KOPT-K1 (cell line): ENCODE measurements at regions not wholly inside any gene's neighbourhood (a gene's known extent, or its start where the extent isn't known, plus 50 kb on each side); places are given as distances from the start of the nearest gene placed in this dataset.
"Not testable (repeated sequence)": the region's sequence is repeated elsewhere in the genome, so short reads cannot be mapped to it uniquely, and the experiment has no call there.

Source experiments
- H3K27ac ChIP-seq: fragments of 200-600 bp; sonication (generic); 2 replicates; pipeline ENCODE4 v1.5.1; 2016; ENCODE audit warnings: antibody characterized with exemption, mild to moderate bottlenecking, low read depth, low read length; ENCODE audit not compliant: poor library complexity, severe bottlenecking
- H3K36me3 ChIP-seq: fragments of 200-600 bp; sonication (generic); 2 replicates; pipeline ENCODE4 v1.5.1; 2017; ENCODE audit warnings: antibody characterized with exemption, mild to moderate bottlenecking, low read length, moderate library complexity; ENCODE audit not compliant: insufficient read depth
- H3K9me3 ChIP-seq: fragments of 200-600 bp; sonication (generic); 2 replicates; pipeline ENCODE4 v1.5.1; 2017; ENCODE audit warnings: antibody characterized with exemption, low read length, mild to moderate bottlenecking; ENCODE audit not compliant: insufficient read depth, poor library complexity, severe bottlenecking

- H3K36me3 ChIP-seq, H3K27ac ChIP-seq, H3K9me3 ChIP-seq: not testable (repeated sequence)
These were observed 179.2 kb upstream of the GK2 start for GRCh38 chr4:79587207-79587606.

- H3K27ac ChIP-seq = no peak overlapping the region
- no peaks in the 10 kb centered on the region for H3K36me3 ChIP-seq
- no peaks in the 10 kb centered on the region for H3K9me3 ChIP-seq
These were observed 177.8 kb upstream of the GK2 start for GRCh38 chr4:79585834-79586233.

GRCh38 chr4:79585330-79585729 lies 177.3 kb upstream of the GK2 start:
- no peaks in the 10 kb centered on the region for H3K36me3 ChIP-seq
- no peaks in the 10 kb centered on the region for H3K9me3 ChIP-seq
- H3K27ac ChIP-seq = no peak overlapping the region

DNA sequence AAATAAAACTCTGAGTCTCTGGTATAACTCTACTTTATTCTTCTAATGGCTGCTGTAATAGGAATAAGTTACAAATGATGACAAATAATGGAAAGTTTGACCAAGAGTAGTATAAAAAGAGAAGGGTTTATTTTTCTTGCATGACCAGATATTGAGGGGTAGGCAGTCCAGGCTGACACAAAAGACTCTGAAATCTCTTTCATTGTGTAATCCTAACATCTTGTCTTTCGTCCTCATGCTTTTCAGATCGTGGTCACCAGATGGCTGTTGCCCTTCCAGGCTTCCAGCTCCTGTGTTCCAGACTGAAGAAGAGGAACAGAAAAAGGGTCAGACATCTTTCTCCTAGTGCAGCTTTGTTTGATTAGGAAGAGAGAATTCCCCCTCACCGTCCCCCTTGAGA lies 176.9 kb upstream of the GK2 start:
- H3K27ac ChIP-seq = no peak overlapping the region
- H3K9me3 ChIP-seq = no peaks in the 10 kb centered on the region
- H3K36me3 ChIP-seq = no peaks in the 10 kb centered on the region

GRCh38 chr4:79584352-79584751 lies 176.3 kb upstream of the GK2 start:
- H3K36me3 ChIP-seq = no peaks in the 10 kb centered on the region
- no peak overlapping the region for H3K27ac ChIP-seq
- H3K9me3 ChIP-seq = no peaks in the 10 kb centered on the region

DNA sequence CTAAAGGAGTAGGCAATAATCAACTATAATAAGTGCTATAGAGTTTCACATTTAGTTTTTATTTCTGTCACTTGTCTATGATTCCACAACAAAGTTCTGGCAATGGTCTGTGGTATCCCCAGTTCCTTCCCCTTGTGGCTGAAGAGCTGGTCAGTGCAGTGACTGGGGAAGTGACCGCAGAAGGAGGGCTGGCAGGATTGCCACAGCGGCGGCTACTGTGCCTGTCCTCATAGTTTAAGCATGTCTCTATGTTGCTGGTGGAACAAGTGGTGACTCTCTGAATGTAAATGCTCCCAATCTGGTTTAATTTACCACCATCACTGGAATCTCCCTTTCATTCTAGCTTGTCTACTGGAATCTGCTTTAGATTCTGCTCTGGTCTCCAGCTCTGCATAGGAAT lies 170.6 kb upstream of the GK2 start:
- H3K36me3 ChIP-seq = no peaks in the 10 kb centered on the region
- no peak overlapping the region for H3K27ac ChIP-seq
- no peaks in the 10 kb centered on the region for H3K9me3 ChIP-seq

DNA sequence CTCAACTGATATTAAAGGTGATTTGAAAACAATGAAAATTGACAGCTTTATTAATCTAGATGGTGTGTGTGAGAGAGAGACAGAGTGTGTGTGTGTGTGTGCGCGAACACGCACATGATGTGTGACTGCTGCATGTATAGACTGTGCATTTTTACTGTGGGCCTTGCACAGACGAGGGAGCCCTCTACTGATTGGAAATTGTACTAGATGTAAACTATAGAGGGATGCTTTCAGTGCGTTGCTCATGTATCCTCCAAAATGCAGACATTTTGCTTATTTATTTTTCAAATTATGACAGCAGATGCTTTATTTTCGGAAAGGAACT lies 168.4 kb upstream of the GK2 start:
- H3K27ac ChIP-seq = no peak overlapping the region
- no peaks in the 10 kb centered on the region for H3K36me3 ChIP-seq
- H3K9me3 ChIP-seq = no peaks in the 10 kb centered on the region

GRCh38 chr4:79575709-79576428 lies 167.8 kb upstream of the GK2 start:
- H3K36me3 ChIP-seq = no peaks in the 10 kb centered on the region
- no peaks in the 10 kb centered on the region for H3K9me3 ChIP-seq
- H3K27ac ChIP-seq = no peak overlapping the region

DNA sequence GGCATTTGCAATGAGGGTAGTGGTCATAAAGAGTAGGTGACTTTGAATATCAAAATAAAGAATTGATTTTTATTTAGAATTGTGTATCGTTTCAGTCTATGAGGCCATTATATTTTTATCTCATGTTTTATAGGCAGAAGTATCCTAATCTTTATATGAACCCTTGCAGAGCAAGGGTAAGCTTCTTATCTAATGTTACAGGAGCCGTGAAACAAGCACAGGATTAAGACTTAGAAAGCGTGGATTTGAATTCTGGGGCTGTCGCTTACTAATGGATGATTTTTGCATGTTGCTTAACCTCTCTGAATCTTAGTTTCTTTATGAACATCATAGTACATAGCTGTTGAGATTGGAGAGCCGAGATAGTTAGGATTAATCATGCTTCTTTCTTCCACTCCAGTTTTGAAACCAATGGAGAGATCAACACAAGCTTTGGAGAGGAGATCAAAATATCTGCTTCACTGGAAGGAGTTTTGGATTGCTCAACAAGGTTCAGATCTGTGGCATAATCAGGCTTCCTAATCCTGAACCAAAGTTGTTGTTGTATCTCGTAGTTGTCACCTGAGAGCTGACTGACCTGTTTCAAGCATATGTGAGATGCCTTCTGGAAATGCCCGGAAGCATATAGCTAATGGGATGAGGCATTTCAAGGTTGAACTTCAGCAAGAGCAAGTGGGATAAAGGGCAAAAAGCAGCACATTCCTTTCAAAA lies 166.9 kb upstream of the GK2 start:
- no peak overlapping the region for H3K27ac ChIP-seq
- no peaks in the 10 kb centered on the region for H3K9me3 ChIP-seq
- no peaks in the 10 kb centered on the region for H3K36me3 ChIP-seq

- Histone ChIP-seq H3K36me3 (no peaks in the 10 kb centered on the region), H3K9me3 (no peaks in the 10 kb centered on the region), H3K27ac (no peak overlapping the region)
These were observed 155.2 kb upstream of the GK2 start for GRCh38 chr4:79563219-79563618.

GRCh38 chr4:79561751-79562150 lies 153.7 kb upstream of the GK2 start:
- Histone ChIP-seq H3K9me3 (no peaks in the 10 kb centered on the region), H3K27ac (no peak overlapping the region), H3K36me3 (no peaks in the 10 kb centered on the region)

GRCh38 chr4:79559398-79559797 lies 151.4 kb upstream of the GK2 start:
- not testable (repeated sequence) for H3K36me3 ChIP-seq, H3K9me3 ChIP-seq, H3K27ac ChIP-seq

DNA sequence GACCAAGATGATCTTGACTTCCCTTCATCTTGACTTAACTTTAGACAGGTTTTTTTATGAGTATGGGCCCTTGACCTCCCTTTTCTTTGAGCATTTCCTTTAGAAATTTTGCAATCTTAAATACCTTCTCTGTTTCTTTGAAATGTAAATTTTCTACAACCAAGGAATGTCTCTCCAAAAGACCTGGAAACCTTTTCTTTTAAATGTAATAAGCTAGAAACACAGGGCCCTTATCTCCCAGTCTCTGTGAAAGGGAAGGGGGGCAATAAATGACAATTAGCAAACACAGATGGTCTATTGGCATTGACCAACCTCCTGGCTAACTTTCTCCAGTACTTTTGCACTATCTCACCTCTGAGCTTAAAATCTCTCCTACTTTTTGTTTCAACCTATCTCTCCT lies 144.3 kb upstream of the GK2 start:
- Histone ChIP-seq H3K27ac (no peak overlapping the region), H3K9me3 (no peaks in the 10 kb centered on the region), H3K36me3 (no peaks in the 10 kb centered on the region)

DNA sequence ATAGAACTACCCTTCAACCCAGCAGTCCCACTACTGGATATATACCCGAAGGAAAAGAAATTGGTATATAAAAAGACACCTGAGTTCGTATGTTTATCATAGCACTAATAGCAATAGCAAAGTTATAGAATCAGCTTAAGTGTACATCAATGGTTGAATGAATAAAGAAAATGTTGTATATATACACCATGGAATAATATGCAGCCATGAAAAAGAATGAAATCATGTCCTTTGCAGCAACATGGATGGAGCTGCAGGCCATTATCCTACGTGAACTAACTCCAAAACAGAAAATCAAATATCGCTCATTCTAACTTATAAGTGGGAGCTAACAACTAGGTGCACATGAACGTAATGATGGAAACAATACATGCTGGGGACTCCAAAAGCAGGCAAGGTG lies 143.5 kb upstream of the GK2 start:
- H3K27ac ChIP-seq = no peak overlapping the region
- no peaks in the 10 kb centered on the region for H3K36me3 ChIP-seq
- no peaks in the 10 kb centered on the region for H3K9me3 ChIP-seq

GRCh38 chr4:79547851-79548250 lies 139.8 kb upstream of the GK2 start:
- Histone ChIP-seq H3K36me3 (no peaks in the 10 kb centered on the region), H3K9me3 (no peaks in the 10 kb centered on the region), H3K27ac (no peak overlapping the region)

DNA sequence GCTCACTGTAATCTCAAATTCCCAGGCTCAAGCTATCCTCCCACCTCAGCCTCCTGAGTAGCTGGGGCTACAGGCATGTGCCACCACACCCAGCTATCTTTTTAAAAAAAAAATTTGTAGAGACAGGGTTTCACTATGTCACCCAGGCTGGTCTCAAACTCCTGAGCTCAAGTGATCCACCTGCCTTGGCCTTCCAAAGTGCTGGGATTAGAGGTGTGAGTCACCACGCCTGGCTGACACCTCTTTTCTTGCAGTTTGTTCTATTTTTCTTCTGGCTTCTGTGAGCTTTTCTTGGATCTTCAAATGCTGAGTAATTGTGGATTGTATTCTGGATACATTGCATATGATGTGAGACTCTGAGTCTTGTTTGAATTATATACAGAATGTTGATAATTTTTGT lies 137.3 kb upstream of the GK2 start:
- not testable (repeated sequence) for H3K36me3 ChIP-seq, H3K9me3 ChIP-seq, H3K27ac ChIP-seq
